GM19023 (cell line): ENCODE measurements at regions not wholly inside any gene's neighbourhood (a gene's known extent, or its start where the extent isn't known, plus 50 kb on each side); places are given as distances from the start of the nearest gene placed in this dataset.

Source experiments
- ATAC-seq: cut with Tn5 transposase; IDR thresholded peaks from one replicate; pipeline ENCODE4 v1.9.1; 2021; ENCODE audit warnings: mild to moderate bottlenecking, moderate library complexity; ENCODE audit not compliant: unreplicated experiment

DNA sequence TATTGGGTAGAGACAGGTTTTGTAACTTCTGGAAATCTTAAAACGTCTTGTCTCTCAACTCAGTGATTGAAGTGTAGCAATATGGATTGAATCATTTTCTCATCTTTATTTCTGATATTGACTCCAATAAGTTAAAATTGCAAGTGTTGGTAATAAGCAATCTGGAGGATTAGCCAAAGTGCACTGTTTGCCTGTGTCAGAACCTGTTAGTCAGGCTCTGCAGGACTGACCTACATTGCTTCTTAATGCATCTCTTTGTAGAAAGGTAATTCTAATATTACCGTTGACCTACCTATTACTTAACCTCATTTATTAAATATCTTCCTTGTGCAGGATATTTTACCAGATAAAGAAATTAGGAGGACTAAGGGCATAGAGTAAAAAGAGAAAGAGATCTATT is 484.0 kb upstream of the CITED2 start:
- no peak for ATAC-seq

- no peak for ATAC-seq
Observed at GRCh38 chr6:139857143-139857542, 482.7 kb upstream of the CITED2 start.

DNA sequence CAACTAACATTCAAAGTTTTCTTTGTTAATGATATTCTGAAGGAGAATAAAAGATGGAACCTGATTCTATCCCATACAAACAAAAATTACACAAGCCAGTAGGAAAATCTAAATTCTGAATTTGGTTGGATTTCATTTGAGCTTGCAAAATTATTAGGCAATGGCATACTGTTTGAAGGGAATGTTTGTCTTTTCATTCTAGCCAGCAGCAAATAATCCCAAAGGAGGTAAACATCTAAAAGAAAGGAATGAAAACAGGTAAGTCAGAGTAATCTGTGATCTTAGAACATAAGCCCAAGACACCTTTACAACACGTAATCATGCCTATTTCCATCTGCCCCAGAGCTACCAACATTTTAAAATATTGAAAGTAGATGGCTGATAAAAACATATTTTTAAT is 482.1 kb upstream of the CITED2 start:
- ATAC-seq = no peak

DNA sequence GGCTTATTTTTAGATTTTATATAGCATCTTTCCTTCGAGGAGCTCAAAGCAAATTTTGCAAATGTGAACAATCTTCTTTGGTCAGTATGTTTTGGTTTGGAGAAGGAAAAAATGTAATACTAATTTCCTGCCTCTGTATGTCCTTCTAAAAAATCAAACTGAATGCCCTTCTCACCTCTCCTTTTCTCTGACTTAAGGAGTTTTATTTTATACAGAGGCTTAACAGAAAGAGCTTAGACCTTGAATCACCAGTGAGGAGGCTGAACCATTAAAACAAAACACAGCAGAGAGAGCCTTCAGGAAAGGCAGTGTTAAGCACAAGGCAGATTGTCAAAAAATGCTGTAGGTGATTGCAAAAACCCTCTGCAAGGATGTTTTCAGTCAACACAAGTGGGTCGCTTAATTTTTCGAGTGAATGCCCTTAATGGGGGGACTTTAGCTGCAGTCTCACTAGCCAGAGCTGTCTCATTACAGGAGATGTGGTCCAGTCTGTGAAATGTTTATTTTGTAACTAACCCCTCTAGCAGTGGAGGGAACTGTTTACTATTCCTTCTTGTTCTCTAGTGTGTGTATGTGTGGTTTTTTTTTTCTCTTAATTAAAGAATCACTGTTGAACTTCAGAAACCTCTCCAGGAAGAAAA is 481.3 kb upstream of the CITED2 start:
- ATAC-seq = no peak

DNA sequence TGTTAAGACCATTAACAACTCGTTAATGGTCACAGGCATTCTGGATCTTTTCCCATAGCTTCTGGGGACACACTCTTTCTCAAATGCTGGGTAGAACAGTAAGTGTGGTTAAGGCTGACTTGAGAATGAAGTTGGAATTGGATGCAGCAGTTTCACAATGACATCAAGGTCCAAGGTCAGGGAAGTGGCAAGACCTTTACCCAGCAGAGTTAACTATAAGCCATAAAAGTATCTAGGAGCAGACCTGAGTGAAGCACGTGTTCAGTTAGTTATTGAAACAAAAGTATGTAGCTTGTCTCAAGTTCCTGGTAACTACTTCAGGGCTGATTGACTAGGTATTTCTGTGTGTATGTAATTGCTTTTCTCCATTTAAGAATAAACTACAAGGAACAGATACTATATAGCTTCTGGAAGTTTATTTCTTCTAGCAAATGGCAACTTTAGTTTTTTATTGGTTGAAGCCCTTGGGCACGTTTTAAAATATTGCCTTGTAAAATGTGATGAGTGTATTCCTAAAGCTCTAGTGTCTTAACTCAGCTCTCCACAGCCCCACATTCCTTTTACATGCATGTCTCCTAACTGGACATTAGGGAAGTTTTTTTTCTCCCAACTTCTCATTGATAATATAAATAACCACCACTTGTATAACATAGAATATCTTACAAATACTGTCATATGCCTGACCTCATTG is 479.0 kb upstream of the CITED2 start:
- no peak for ATAC-seq

DNA sequence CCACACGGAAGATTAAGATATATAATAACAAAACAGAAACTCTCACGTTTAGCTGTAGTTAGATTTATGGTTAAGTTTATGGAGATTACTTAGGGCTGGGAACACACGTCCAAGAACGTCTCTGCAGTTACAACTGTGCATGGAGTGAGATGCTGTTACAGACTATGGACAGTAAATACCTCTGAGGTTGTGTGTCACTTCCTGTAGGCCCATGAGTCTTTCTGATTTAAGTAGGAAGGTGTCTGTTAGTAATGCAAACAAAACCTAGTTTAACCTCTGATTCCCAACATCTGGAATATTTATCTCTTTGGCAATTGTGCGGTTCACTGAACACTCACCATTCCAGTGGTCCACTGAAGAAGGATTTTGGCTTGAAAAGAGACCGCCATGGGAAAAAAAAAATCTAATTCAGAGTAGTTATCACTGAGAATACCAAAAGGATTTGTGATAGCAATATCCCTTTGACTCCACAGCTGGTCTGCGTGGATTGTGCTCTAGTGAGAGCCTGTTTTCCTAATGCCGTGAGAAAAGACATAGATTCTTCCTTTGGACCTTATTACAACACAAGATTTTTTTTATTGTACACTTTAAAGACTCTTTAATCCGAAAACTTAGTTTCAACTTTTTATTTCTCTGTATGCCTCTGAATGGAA is 478.2 kb upstream of the CITED2 start:
- ATAC-seq = no peak

GRCh38 chr6:139852067-139852466 is 477.6 kb upstream of the CITED2 start:
- no peak for ATAC-seq

DNA sequence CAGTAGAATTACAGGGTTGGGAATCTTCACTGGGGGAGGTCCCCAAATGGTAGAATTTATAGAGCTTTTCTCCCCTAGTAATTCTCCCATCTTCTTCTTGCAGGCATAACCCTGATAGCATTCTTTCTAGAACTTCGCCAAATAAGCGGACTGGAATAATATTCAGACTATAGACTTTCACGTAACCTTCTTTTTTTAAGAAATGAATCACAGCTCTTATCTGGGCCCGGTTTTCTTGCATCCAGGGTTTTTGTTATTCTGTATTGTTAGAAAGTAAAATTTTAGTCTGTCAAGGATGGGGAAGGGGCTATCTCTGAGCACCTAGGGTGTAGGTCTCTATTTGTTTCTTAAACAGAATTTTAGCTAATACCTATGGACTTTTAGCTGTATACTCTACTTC is 476.8 kb upstream of the CITED2 start:
- no peak for ATAC-seq

- ATAC-seq = no peak
Observed at GRCh38 chr6:139850512-139850911, 476.1 kb upstream of the CITED2 start.

DNA sequence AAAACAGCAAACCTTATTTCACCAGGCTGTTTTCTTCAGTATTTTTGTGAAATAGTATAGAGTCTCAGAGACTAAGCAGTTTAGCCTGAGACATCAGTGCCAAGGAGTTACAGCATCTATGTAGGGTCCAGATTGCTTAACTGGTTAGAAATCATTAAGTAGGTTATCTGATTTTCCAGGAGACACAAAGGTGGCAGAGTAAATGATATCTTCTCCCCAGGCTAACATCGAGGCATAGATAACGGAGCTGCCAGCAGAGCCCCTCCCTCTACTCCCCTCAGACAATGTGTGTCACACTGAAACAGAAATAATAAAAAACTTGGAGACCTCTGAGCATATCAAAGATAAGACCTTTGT is 473.0 kb upstream of the CITED2 start:
- no peak for ATAC-seq

- ATAC-seq = no peak
Observed at GRCh38 chr6:139846538-139847456, 472.3 kb upstream of the CITED2 start.

- ATAC-seq = no peak
Observed at GRCh38 chr6:139844907-139845306, 470.5 kb upstream of the CITED2 start.

- ATAC-seq = peak; percentile 82
Observed at GRCh38 chr6:139841794-139842215, 467.4 kb upstream of the CITED2 start.

DNA sequence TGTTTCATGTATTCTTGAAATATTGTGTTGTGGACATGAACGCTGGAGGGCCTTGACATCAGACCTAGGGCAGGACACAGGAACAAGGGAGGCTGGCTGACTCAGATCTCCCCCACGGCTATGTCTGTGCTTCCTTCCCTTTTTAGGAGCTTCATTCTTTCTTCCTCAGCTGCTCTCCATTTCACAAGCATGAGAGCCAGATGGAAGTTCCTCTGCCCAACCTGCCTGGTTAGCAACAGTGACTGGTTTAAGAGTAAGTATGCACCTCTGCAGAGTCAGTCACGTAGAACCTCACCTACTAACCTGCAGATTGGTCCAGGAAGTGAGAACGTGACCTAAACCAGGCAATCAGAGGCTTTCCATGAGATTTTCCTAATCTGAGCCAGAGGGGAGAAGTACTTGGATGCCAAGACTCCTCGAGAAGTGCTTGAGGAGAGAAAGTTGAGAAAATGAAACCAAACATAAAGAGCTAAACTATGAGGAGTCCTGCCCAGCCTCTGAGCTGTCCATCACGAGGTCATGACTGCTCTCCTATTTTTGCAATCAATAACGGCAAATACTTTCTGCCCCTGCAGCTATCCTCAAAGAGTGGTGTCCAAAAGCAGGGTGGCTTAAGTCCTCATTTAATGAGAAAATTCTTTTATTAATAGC is 465.2 kb upstream of the CITED2 start:
- no peak for ATAC-seq

DNA sequence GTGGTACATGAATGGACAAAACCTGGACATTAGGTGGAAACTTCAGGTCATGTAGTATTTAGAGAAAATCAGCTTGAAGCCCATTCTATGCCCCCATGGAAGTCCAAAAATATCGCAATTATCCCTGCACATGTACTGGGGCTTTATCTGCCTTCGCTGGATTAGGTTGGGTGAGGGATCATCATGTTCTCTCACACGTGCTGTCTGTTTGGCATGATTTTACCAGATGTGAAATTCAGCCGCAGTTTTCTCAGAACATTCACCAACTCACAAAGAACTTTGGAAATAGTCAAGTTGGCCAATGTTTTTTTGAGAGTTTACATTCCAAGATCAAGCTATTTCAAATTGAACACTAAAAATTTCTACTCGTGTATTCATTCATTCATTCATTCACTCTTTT is 459.8 kb upstream of the CITED2 start:
- no peak for ATAC-seq

GRCh38 chr6:139833592-139833991 is 459.1 kb upstream of the CITED2 start:
- no peak for ATAC-seq

- ATAC-seq = no peak
Observed at GRCh38 chr6:139832493-139833305, 458.3 kb upstream of the CITED2 start.

DNA sequence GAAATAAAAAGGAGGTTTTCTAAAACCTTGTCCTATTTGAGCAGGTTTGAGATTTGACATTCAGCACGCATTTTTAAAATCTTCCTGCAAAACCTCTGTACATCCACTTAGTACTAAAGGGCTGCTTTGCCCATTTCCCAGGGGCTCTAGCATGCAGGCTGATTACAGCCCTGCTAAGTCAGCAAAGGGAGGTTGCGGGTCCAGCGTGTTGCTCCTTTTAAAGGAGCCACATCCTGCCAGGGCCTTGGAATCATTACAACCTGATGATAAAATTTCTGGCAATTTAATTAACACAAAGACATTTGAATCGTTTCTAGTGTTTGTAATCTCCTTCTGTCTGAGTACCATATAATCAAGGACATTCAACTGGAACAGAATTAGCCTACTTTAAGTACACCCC is 455.1 kb upstream of the CITED2 start:
- ATAC-seq = no peak

DNA sequence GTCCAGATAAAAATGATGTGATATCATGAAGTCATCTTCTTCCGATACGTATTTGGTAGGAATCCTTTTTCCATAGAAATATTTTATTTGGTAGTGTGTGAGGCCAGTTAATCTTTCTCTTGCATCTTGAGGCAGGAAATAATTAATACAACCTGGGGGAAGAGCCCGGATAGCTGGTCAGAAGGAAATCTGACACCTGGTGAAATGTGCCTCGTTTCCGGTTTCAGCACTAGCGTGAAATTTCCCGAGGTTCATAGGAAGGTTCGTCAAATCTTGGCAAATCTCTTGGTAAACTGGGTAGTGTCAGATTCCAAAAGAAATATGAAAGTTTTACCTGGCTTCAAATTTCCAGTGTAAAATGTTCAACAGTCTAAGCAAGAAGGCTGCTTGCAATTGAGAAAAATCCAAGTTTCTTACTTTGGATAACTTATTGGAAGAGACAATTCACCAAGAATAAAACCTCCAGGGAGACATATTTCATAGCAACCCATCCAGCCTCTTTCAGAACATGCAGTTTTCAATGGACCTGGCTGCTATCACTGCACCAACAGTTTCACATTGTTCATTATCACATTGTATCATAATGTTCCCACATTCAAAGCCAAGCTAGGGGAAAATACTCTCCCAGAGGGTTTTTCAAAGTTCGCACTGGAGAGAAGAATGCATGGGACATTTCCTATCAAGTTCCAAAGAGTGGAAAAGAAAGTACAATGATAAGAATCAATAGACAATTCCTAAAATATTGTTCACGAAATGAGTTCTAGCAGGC is 454.5 kb upstream of the CITED2 start:
- no peak for ATAC-seq
